Body of pancreas (tissue), 4 donors: ENCODE measurements at regions not wholly inside any gene's neighbourhood (a gene's known extent, or its start where the extent isn't known, plus 50 kb on each side); places are given as distances from the start of the nearest gene placed in this dataset.

ENCODE experiments used
- ATAC-seq: fragments of 150-250 bp; one replicate; pipeline ENCODE4 v1.9.1; 2016
- DNase-seq, 4 donors: peaks; one replicate each; pipeline ENCODE4 v3.0.0-alpha.2; 2019
- H3K27ac ChIP-seq, 4 donors: fragments of 200-600 bp; sonication (generic); 1 replicate in 3 of 4; 2 replicates in 1 of 4; pipeline versions ENCODE4 v1.5.1 to v1.6.1; 2016 to 2019; ENCODE audit warnings: mild to moderate bottlenecking in 1 of 4, mixed read lengths in 1 of 4, moderate library complexity in 1 of 4
- H3K27me3 ChIP-seq, 2 donors: fragments of 200-600 bp; sonication (generic); one replicate each; pipeline ENCODE4 v1.6.0; 2016; ENCODE audit warnings: mild to moderate bottlenecking in 1 of 2
- H3K36me3 ChIP-seq, 2 donors: fragments of 200-600 bp; sonication (generic); replicated peaks in 1 of 2; 2 replicates each; pipeline ENCODE4 v1.5.1; 2016; ENCODE audit warnings: low read depth in 2 of 2; ENCODE audit not compliant: insufficient read depth in 1 of 2
- H3K4me1 ChIP-seq: fragments of 200-600 bp; sonication (generic); one replicate; pipeline ENCODE4 v1.6.0; 2016
- H3K4me3 ChIP-seq, 2 donors: fragments of 200-600 bp; sonication (generic); 1 replicate in 1 of 2; 2 replicates in 1 of 2; pipeline ENCODE4 v1.5.1; 2016 to 2019
- H3K9me3 ChIP-seq, 3 donors: fragments of 200-600 bp; sonication (generic); 1 replicate in 2 of 3; 2 replicates in 1 of 3; pipeline ENCODE4 v1.5.1; 2016
- CTCF ChIP-seq, 7 experiments: fragments of 450-650 bp in 4 of 7; fragments of 200-600 bp in 3 of 7; sonication (generic) in 3 of 7; IDR thresholded peaks; one replicate each; pipeline ENCODE4 v1.5.1; 2016 to 2019; ENCODE audit warnings: antibody characterized with exemption in 7 of 7
- POLR2A ChIP-seq, 3 donors: fragments of 450-650 bp; IDR thresholded peaks; one replicate each; pipeline ENCODE4 v1.6.1; 2016; ENCODE audit warnings: antibody characterized with exemption in 3 of 3, mild to moderate bottlenecking in 2 of 3
- WGBS, 2 donors: methylation state at CpG; one replicate each; pipeline ENCODE4 v1.1.5; 2017; 5-methylcytosine and 5-hydroxymethylcytosine counted together
- intact Hi-C: fragments of 100-400 bp; cut with DNase I; formaldehyde crosslinking; loops from one replicate; pipeline ENCODE4 v1.15.1; 2023

- no peak overlapping the region for H3K4me3 ChIP-seq
- no peak overlapping the region for H3K27ac ChIP-seq
- H3K4me1 ChIP-seq, result no peaks in the 10 kb centered on the region
- ATAC-seq (no peak), DNase-seq (no peak)
- 76 to 77% methylated on average over 2 to 5 of the region's 5 CpGs for WGBS, 2 donors
- no peaks in the 10 kb centered on the region for H3K36me3 ChIP-seq
- H3K27me3 ChIP-seq, result no peaks in the 10 kb centered on the region
- intact Hi-C loops, result no loop called here
- H3K9me3 ChIP-seq, result no peaks in the 10 kb centered on the region
- TF ChIP-seq CTCF (IDR thresholded peaks at IDR 0.05) (no peak), POLR2A (IDR thresholded peaks at IDR 0.05) (no peak)
Measured at GRCh38 chr20:18985551-18985950, 172.0 kb downstream of the SCP2D1 start.

- intact Hi-C loops, result no loop called here
- DNase-seq (no peak), ATAC-seq (no peak)
Measured at GRCh38 chr20:18986146-18986830, 172.7 kb downstream of the SCP2D1 start.

GRCh38 chr20:18986895-18987580 lies 173.5 kb downstream of the SCP2D1 start:
- no peaks in the 10 kb centered on the region for H3K36me3 ChIP-seq
- peak overlapping the region in 1 of 4 donors; percentile 2 for H3K27ac ChIP-seq
- H3K4me3 ChIP-seq, result no peak overlapping the region
- WGBS, 2 donors, result 75 to 76% methylated on average over 9 of the region's 9 CpGs
- no peaks in the 10 kb centered on the region for H3K27me3 ChIP-seq
- intact Hi-C loops, result no loop called here
- TF ChIP-seq CTCF (IDR thresholded peaks at IDR 0.05) (no peak), POLR2A (IDR thresholded peaks at IDR 0.05) (no peak)
- no peaks in the 10 kb centered on the region for H3K4me1 ChIP-seq
- no peak for ATAC-seq
- no peaks in the 10 kb centered on the region for H3K9me3 ChIP-seq
- no peak for DNase-seq

More at GRCh38 chr20:18986146-18986830, 172.7 kb downstream of the SCP2D1 start:
- peak overlapping the region in 1 of 4 donors; percentile 2 for H3K27ac ChIP-seq
- no peaks in the 10 kb centered on the region for H3K27me3 ChIP-seq
- no peaks in the 10 kb centered on the region for H3K9me3 ChIP-seq
- no peaks in the 10 kb centered on the region for H3K36me3 ChIP-seq
- WGBS, 2 donors, result 75 to 77% methylated on average over 7 of the region's 7 CpGs
- no peaks in the 10 kb centered on the region for H3K4me1 ChIP-seq
- no peak overlapping the region for H3K4me3 ChIP-seq
- no peak for TF ChIP-seq CTCF (IDR thresholded peaks at IDR 0.05)
- TF ChIP-seq POLR2A (IDR thresholded peaks at IDR 0.05), result no peak

GRCh38 chr20:18987781-18988360 lies 174.3 kb downstream of the SCP2D1 start:
- 78 to 89% methylated on average over 2 to 5 of the region's 5 CpGs for WGBS, 2 donors
- ATAC-seq, result no peak
- Histone ChIP-seq H3K27ac (no peak overlapping the region), H3K9me3 (no peaks in the 10 kb centered on the region), H3K27me3 (no peaks in the 10 kb centered on the region), H3K36me3 (no peaks in the 10 kb centered on the region), H3K4me1 (no peaks in the 10 kb centered on the region), H3K4me3 (no peak overlapping the region)
- TF ChIP-seq POLR2A (IDR thresholded peaks at IDR 0.05) (no peak), CTCF (IDR thresholded peaks at IDR 0.05) (no peak)
- intact Hi-C loops, result no loop called here
- DNase-seq, result no peak
